ENCODE measurements at regions not wholly inside any gene's neighbourhood (a gene's known extent, or its start where the extent isn't known, plus 50 kb on each side); places are given as distances from the start of the nearest gene placed in this dataset.
A peak's percentile ranks its signal among the peaks of the same experiment; 100 is the strongest.

GRCh38 chr2:21310493-21310892, 186.7 kb downstream of the TDRD15 start:
- no peaks in the 10 kb centered on the region for H3K9me3 ChIP-seq (ENCODE audit: control insufficient read depth, low read length)
- H3K9ac ChIP-seq (ENCODE audit: low read length) = no peak overlapping the region
- no peaks in the 10 kb centered on the region for H3K4me1 ChIP-seq (ENCODE audit: control insufficient read depth, insufficient read depth, low read length)
- no peaks in the 10 kb centered on the region for H3K27me3 ChIP-seq (replicated peaks; ENCODE audit: control insufficient read depth, insufficient read depth, low read length)
- H3K4me3 ChIP-seq (ENCODE audit: low read length) = no peak overlapping the region
- H3K36me3 ChIP-seq (ENCODE audit: control insufficient read depth, insufficient read depth, low read length, severe bottlenecking) = no peaks in the 10 kb centered on the region
- DNase-seq (ENCODE audit: low read depth) = no peak

GRCh38 chr2:21314322-21314835, 190.6 kb downstream of the TDRD15 start:
- DNase-seq (ENCODE audit: low read depth) = no peak

GRCh38 chr2:21317131-21317530, 193.4 kb downstream of the TDRD15 start:
- no peaks in the 10 kb centered on the region for H3K4me1 ChIP-seq (ENCODE audit: control insufficient read depth, insufficient read depth, low read length)
- no peaks in the 10 kb centered on the region for H3K36me3 ChIP-seq (ENCODE audit: control insufficient read depth, insufficient read depth, low read length, severe bottlenecking)
- H3K9ac ChIP-seq (ENCODE audit: low read length) = no peak overlapping the region
- H3K4me3 ChIP-seq (ENCODE audit: low read length) = no peak overlapping the region
- no peaks in the 10 kb centered on the region for H3K9me3 ChIP-seq (ENCODE audit: control insufficient read depth, low read length)
- peak; percentile 8 for DNase-seq (ENCODE audit: low read depth)
- H3K27me3 ChIP-seq (replicated peaks; ENCODE audit: control insufficient read depth, insufficient read depth, low read length) = peaks cover 10% of the 10 kb centered on the region

More at GRCh38 chr2:21314322-21314835, 190.6 kb downstream of the TDRD15 start:
- Histone ChIP-seq H3K4me3 (ENCODE audit: low read length) (no peak overlapping the region), H3K4me1 (ENCODE audit: control insufficient read depth, insufficient read depth, low read length) (no peaks in the 10 kb centered on the region), H3K9me3 (ENCODE audit: control insufficient read depth, low read length) (no peaks in the 10 kb centered on the region), H3K27me3 (replicated peaks; ENCODE audit: control insufficient read depth, insufficient read depth, low read length) (peaks cover 9% of the 10 kb centered on the region), H3K36me3 (ENCODE audit: control insufficient read depth, insufficient read depth, low read length, severe bottlenecking) (no peaks in the 10 kb centered on the region), H3K9ac (ENCODE audit: low read length) (no peak overlapping the region)

- H3K36me3 ChIP-seq (ENCODE audit: control insufficient read depth, insufficient read depth, low read length, severe bottlenecking) = no peaks in the 10 kb centered on the region
- no peaks in the 10 kb centered on the region for H3K4me1 ChIP-seq (ENCODE audit: control insufficient read depth, insufficient read depth, low read length)
- no peak for DNase-seq (ENCODE audit: low read depth)
- no peaks in the 10 kb centered on the region for H3K9me3 ChIP-seq (ENCODE audit: control insufficient read depth, low read length)
- no peak overlapping the region for H3K4me3 ChIP-seq (ENCODE audit: low read length)
- peaks cover 10% of the 10 kb centered on the region for H3K27me3 ChIP-seq (replicated peaks; ENCODE audit: control insufficient read depth, insufficient read depth, low read length)
- H3K9ac ChIP-seq (ENCODE audit: low read length) = no peak overlapping the region
These were observed 194.5 kb downstream of the TDRD15 start for GRCh38 chr2:21318263-21318662.

- Histone ChIP-seq H3K36me3 (ENCODE audit: control insufficient read depth, insufficient read depth, low read length, severe bottlenecking) (no peaks in the 10 kb centered on the region), H3K4me3 (ENCODE audit: low read length) (no peak overlapping the region), H3K9me3 (ENCODE audit: control insufficient read depth, low read length) (no peaks in the 10 kb centered on the region), H3K9ac (ENCODE audit: low read length) (no peak overlapping the region), H3K4me1 (ENCODE audit: control insufficient read depth, insufficient read depth, low read length) (peaks cover 13% of the 10 kb centered on the region), H3K27me3 (replicated peaks; ENCODE audit: control insufficient read depth, insufficient read depth, low read length) (peaks cover 10% of the 10 kb centered on the region)
- no peak for DNase-seq (ENCODE audit: low read depth)
These were observed 202.4 kb downstream of the TDRD15 start for GRCh38 chr2:21326152-21326551.

GRCh38 chr2:21328177-21328576, 204.4 kb downstream of the TDRD15 start:
- Histone ChIP-seq H3K36me3 (ENCODE audit: control insufficient read depth, insufficient read depth, low read length, severe bottlenecking) (no peaks in the 10 kb centered on the region), H3K27me3 (replicated peaks; ENCODE audit: control insufficient read depth, insufficient read depth, low read length) (peaks cover 10% of the 10 kb centered on the region), H3K9me3 (ENCODE audit: control insufficient read depth, low read length) (no peaks in the 10 kb centered on the region), H3K4me1 (ENCODE audit: control insufficient read depth, insufficient read depth, low read length) (peaks cover 19% of the 10 kb centered on the region), H3K4me3 (ENCODE audit: low read length) (no peak overlapping the region), H3K9ac (ENCODE audit: low read length) (no peak overlapping the region)
- no peak for DNase-seq (ENCODE audit: low read depth)

GRCh38 chr2:21330786-21331391, 207.1 kb downstream of the TDRD15 start:
- DNase-seq (ENCODE audit: low read depth) = no peak
- H3K27me3 ChIP-seq (replicated peaks; ENCODE audit: control insufficient read depth, insufficient read depth, low read length) = peaks cover 7% of the 10 kb centered on the region
- H3K4me1 ChIP-seq (ENCODE audit: control insufficient read depth, insufficient read depth, low read length) = peaks cover 19% of the 10 kb centered on the region
- no peaks in the 10 kb centered on the region for H3K36me3 ChIP-seq (ENCODE audit: control insufficient read depth, insufficient read depth, low read length, severe bottlenecking)
- H3K4me3 ChIP-seq (ENCODE audit: low read length) = peak overlapping the region; percentile 46
- H3K9me3 ChIP-seq (ENCODE audit: control insufficient read depth, low read length) = no peaks in the 10 kb centered on the region
- H3K9ac ChIP-seq (ENCODE audit: low read length) = no peak overlapping the region

- no peak for DNase-seq (ENCODE audit: low read depth)
- Histone ChIP-seq H3K36me3 (ENCODE audit: control insufficient read depth, insufficient read depth, low read length, severe bottlenecking) (no peaks in the 10 kb centered on the region), H3K4me1 (ENCODE audit: control insufficient read depth, insufficient read depth, low read length) (peaks cover 19% of the 10 kb centered on the region), H3K27me3 (replicated peaks; ENCODE audit: control insufficient read depth, insufficient read depth, low read length) (no peaks in the 10 kb centered on the region), H3K4me3 (ENCODE audit: low read length) (peak overlapping the region; percentile 46), H3K9ac (ENCODE audit: low read length) (no peak overlapping the region), H3K9me3 (ENCODE audit: control insufficient read depth, low read length) (no peaks in the 10 kb centered on the region)
These were observed 208.0 kb downstream of the TDRD15 start for GRCh38 chr2:21331625-21332370.

GRCh38 chr2:21332993-21333625, 209.3 kb downstream of the TDRD15 start:
- no peaks in the 10 kb centered on the region for H3K36me3 ChIP-seq (ENCODE audit: control insufficient read depth, insufficient read depth, low read length, severe bottlenecking)
- H3K4me3 ChIP-seq (ENCODE audit: low read length) = no peak overlapping the region
- DNase-seq (ENCODE audit: low read depth) = no peak
- H3K9ac ChIP-seq (ENCODE audit: low read length) = no peak overlapping the region
- H3K4me1 ChIP-seq (ENCODE audit: control insufficient read depth, insufficient read depth, low read length) = peaks cover 19% of the 10 kb centered on the region
- no peaks in the 10 kb centered on the region for H3K9me3 ChIP-seq (ENCODE audit: control insufficient read depth, low read length)
- H3K27me3 ChIP-seq (replicated peaks; ENCODE audit: control insufficient read depth, insufficient read depth, low read length) = no peaks in the 10 kb centered on the region

GRCh38 chr2:21333684-21334083, 209.9 kb downstream of the TDRD15 start:
- no peak for DNase-seq (ENCODE audit: low read depth)
- peaks cover 19% of the 10 kb centered on the region for H3K4me1 ChIP-seq (ENCODE audit: control insufficient read depth, insufficient read depth, low read length)
- no peak overlapping the region for H3K9ac ChIP-seq (ENCODE audit: low read length)
- H3K9me3 ChIP-seq (ENCODE audit: control insufficient read depth, low read length) = no peaks in the 10 kb centered on the region
- H3K4me3 ChIP-seq (ENCODE audit: low read length) = no peak overlapping the region
- H3K36me3 ChIP-seq (ENCODE audit: control insufficient read depth, insufficient read depth, low read length, severe bottlenecking) = no peaks in the 10 kb centered on the region
- no peaks in the 10 kb centered on the region for H3K27me3 ChIP-seq (replicated peaks; ENCODE audit: control insufficient read depth, insufficient read depth, low read length)

GRCh38 chr2:21346984-21347383, 223.2 kb downstream of the TDRD15 start:
- Histone ChIP-seq H3K36me3 (ENCODE audit: control insufficient read depth, insufficient read depth, low read length, severe bottlenecking) (no peaks in the 10 kb centered on the region), H3K4me3 (ENCODE audit: low read length) (no peak overlapping the region), H3K4me1 (ENCODE audit: control insufficient read depth, insufficient read depth, low read length) (no peaks in the 10 kb centered on the region), H3K9me3 (ENCODE audit: control insufficient read depth, low read length) (no peaks in the 10 kb centered on the region), H3K9ac (ENCODE audit: low read length) (no peak overlapping the region), H3K27me3 (replicated peaks; ENCODE audit: control insufficient read depth, insufficient read depth, low read length) (no peaks in the 10 kb centered on the region)
- no peak for DNase-seq (ENCODE audit: low read depth)
